ENCODE measurements at regions not wholly inside any gene's neighbourhood (a gene's known extent, or its start where the extent isn't known, plus 50 kb on each side); places are given as distances from the start of the nearest gene placed in this dataset.

GRCh38 chr16:18008356-18008755 is 328.2 kb downstream of the NPIPA8 start:
- no peak for DNase-seq (ENCODE audit: low read depth in 1 of 2, low spot score in 1 of 2)
- FAIRE-seq = no peak
- Histone ChIP-seq H3K4me2 (no peak overlapping the region), H3K4me3 (no peak overlapping the region), H3K4me1 (no peaks in the 10 kb centered on the region), H3K9me3 (no peaks in the 10 kb centered on the region), H3K27ac (no peak overlapping the region)
- ChIA-PET CTCF (no interaction called here), POLR2A (no interaction called here)
- ATAC-seq = no peak
- TF ChIP-seq RAD21 (conservative IDR thresholded peaks at IDR 0.05 in 1 of 2, IDR thresholded peaks at IDR 0.05 in 1 of 2) (no peak), HES2 (IDR thresholded peaks at IDR 0.05) (no peak), RARB (CRISPR knock-in tag; IDR thresholded peaks at IDR 0.05) (no peak), ZFP36 (IDR thresholded peaks at IDR 0.05; ENCODE audit: borderline replicate concordance, partially characterized antibody) (no peak), BHLHE40 (IDR thresholded peaks at IDR 0.05; ENCODE audit: low read depth, low read length) (no peak), RCOR1 (IDR thresholded peaks at IDR 0.05; ENCODE audit: low read depth, low read length) (no peak), NPAS2 (CRISPR knock-in tag; IDR thresholded peaks at IDR 0.05; ENCODE audit: borderline replicate concordance) (no peak), MAFK (IDR thresholded peaks at IDR 0.05; ENCODE audit: partially characterized antibody) (no peak), MYC (IDR thresholded peaks at IDR 0.05; ENCODE audit: borderline replicate concordance, low read length) (no peak), PBX3 (IDR thresholded peaks at IDR 0.05) (no peak), ESRRA (IDR thresholded peaks at IDR 0.05; ENCODE audit: borderline replicate concordance, low read length) (no peak), POLR2A (IDR thresholded peaks at IDR 0.05; ENCODE audit: low read length) (no peak), FOXS1 (CRISPR knock-in tag; IDR thresholded peaks at IDR 0.05) (no peak), CBX2 (IDR thresholded peaks at IDR 0.05; ENCODE audit: borderline replicate concordance, low read depth) (no peak), FOSB (CRISPR knock-in tag; IDR thresholded peaks at IDR 0.05) (no peak), NR3C1 (IDR thresholded peaks at IDR 0.05) (no peak), ZNF302 (CRISPR knock-in tag; IDR thresholded peaks at IDR 0.05) (no peak), EHF (CRISPR knock-in tag; IDR thresholded peaks at IDR 0.05) (no peak), ZSCAN20 (CRISPR knock-in tag; IDR thresholded peaks at IDR 0.05) (no peak), TFCP2L1 (CRISPR knock-in tag; IDR thresholded peaks at IDR 0.05) (no peak)
- 27% methylated on average over 5 of the region's 5 CpGs for WGBS (ENCODE audit: missing lambda C conversion rate)

- no peak for ATAC-seq
- Histone ChIP-seq H3K9me3 (no peaks in the 10 kb centered on the region), H3K4me1 (no peaks in the 10 kb centered on the region), H3K4me2 (no peak overlapping the region), H3K27ac (no peak overlapping the region), H3K4me3 (no peak overlapping the region)
- DNase-seq (ENCODE audit: low read depth in 1 of 2, low spot score in 1 of 2) = no peak
- FAIRE-seq = no peak
- WGBS (ENCODE audit: missing lambda C conversion rate) = 5% methylated on average over 6 of the region's 6 CpGs
- POLR2A ChIA-PET = no interaction called here
- TF ChIP-seq PBX3 (IDR thresholded peaks at IDR 0.05) = no peak
- no peak for TF ChIP-seq JUN (IDR thresholded peaks at IDR 0.05)
- TF ChIP-seq USF2 (IDR thresholded peaks at IDR 0.05) = no peak
- CTCF ChIA-PET = no interaction called here
Measured at GRCh38 chr16:18003033-18003432, 333.5 kb downstream of the NPIPA8 start.

- no peak for FAIRE-seq
- no peak for DNase-seq (ENCODE audit: low read depth in 1 of 2, low spot score in 1 of 2)
- CTCF ChIA-PET = interaction anchor here (1.7 kb wide), 1 partner anchor 10 kb away, joined by 3 read pairs; no protein-coding TSS in a partner anchor
- 0% methylated on average over 6 of the region's 6 CpGs for WGBS (ENCODE audit: missing lambda C conversion rate)
- POLR2A ChIA-PET = no interaction called here
- ATAC-seq = no peak
- Histone ChIP-seq H3K4me1 (no peaks in the 10 kb centered on the region), H3K4me2 (no peak overlapping the region), H3K4me3 (no peak overlapping the region), H3K27ac (no peak overlapping the region), H3K9me3 (no peaks in the 10 kb centered on the region)
- TF ChIP-seq PBX3 (IDR thresholded peaks at IDR 0.05) = no peak
- no peak for TF ChIP-seq REST (IDR thresholded peaks at IDR 0.05)
- TF ChIP-seq KDM5A (IDR thresholded peaks at IDR 0.05) = no peak
- no peak for TF ChIP-seq POLR2A (IDR thresholded peaks at IDR 0.05; ENCODE audit: low read length)
- TF ChIP-seq FOSB (CRISPR knock-in tag; IDR thresholded peaks at IDR 0.05) = no peak
- no peak for TF ChIP-seq ATOH8 (CRISPR knock-in tag; IDR thresholded peaks at IDR 0.05; ENCODE audit: low read depth)
- no peak for TF ChIP-seq CHD4 (IDR thresholded peaks at IDR 0.05; ENCODE audit: borderline replicate concordance)
- TF ChIP-seq FOSL2 (IDR thresholded peaks at IDR 0.05) = no peak
- no peak for TF ChIP-seq FOSL2 (CRISPR knock-in tag; IDR thresholded peaks at IDR 0.05)
Measured at GRCh38 chr16:17998996-17999395, 337.5 kb downstream of the NPIPA8 start.
